Stimulated activated CD4-positive, alpha-beta T cell treated with anti-CD3 and anti-CD28 coated beads, TNF-alpha, amount 100 ng/mL, for 1 hour (primary cell): ENCODE measurements at regions not wholly inside any gene's neighbourhood (a gene's known extent, or its start where the extent isn't known, plus 50 kb on each side); places are given as distances from the start of the nearest gene placed in this dataset.

Experiments
- DNase-seq, 3 donors: peaks; one replicate each; pipeline ENCODE4 v3.0.0-alpha.2; 2020; ENCODE audit warnings: low read depth in 3 of 3, low spot score in 1 of 3

DNA sequence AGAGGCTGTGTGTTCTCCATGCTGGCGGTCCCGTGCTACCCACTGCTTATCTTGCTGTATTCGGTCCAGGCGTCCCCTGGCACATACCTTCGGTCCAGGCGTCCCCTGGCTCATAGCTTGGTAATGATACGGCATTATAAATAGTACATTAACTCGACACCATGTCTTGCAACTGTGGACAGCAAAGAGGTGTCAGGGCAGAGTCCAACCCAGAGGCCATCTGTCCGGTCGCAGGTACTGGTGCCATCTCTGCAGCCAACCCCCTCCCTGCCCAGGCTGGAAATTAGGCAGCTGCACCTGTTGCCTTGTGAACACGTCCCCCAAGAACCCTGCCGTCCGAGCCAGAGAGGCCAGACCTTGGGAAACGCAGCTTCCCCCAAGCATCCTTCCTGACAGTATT lies 634.3 kb downstream of the BRD1 start:
- DNase-seq: no peak

DNA sequence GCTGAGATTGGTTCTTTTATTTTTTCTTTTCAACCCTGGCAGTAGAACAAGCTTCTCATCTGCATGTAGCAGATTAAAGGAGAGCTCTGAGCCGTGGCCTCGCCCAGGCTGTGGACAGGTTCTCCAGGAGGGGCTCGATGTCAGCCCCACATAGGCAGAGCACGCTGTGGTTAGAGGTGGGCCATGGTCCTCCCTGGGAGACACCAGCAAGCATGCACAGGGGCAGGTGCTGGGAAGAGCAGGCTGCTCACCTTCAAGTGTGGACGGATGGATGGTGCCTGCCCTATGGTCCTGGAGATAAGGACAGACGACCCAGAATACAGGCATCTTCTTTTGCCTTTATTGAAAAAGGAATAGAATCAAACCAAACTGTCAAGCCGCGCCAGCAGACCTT lies 634.8 kb downstream of the BRD1 start:
- no peak for DNase-seq

- DNase-seq: no peak
These were observed 635.4 kb downstream of the BRD1 start for GRCh38 chr22:49192180-49192856.

DNA sequence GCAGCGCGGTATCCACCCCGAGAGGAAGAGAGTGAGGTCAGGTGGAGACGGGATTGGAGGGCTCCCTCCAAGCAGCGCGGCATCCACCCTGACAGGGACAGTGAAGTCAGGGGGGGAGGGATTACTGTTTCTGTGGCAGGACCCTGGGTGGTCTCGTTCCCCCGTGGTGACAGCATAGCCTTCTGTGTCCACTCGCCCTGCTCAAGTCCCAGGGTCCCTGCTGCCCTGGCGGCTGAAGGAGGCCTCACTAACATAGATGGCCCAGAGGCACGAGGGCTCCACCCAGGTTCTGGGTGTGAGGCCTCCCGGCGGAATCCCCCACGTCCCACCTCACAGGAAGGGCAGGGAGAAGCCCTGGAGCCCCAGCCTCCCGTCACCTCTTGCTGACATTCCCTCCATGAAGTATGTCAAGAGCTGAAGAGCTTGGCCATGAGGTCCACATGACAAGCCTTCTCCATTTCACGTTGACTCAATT lies 636.1 kb downstream of the BRD1 start:
- no peak for DNase-seq

GRCh38 chr22:49190816-49191505 lies 636.7 kb downstream of the BRD1 start:
- DNase-seq: no peak

DNA sequence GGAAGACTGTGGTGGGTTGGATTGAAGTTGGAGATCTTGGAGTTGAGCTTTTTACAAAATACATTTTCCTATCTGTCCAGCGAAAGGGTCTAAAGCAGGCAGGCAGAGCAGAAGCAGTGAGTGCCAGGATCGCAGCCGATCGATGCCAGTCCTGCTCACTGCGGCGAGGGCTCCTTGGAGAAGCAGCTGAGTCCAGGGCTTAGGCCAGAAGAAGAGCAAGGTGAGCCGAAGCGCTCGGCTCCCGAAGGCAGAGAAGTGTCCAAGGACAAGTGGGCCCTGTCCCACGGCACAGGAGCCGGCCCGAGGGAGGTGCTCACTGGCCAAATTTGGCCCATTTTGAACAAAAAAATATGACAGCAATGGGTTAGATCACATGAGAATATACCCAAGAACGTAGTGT lies 637.8 kb downstream of the BRD1 start:
- DNase-seq: no peak

GRCh38 chr22:49188591-49188990 lies 639.1 kb downstream of the BRD1 start:
- DNase-seq: no peak

DNA sequence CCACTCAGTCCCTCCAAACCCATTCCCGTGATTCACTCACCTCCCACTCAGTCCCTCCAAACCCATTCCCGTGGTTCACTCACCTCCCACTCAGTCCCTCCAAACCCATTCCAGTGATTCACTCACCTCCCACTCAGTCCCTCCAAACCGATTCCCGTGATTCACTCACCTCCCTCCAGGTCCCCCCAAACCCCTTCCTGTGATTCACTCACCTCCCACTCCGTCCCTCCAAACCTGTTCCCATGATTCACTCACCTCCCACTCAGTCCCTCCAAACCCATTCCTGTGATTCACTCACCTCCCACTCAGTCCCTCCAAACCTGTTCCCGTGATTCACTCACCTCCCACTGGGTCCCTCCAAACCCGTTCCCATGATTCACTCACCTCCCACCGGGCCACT lies 639.6 kb downstream of the BRD1 start:
- DNase-seq: no peak

DNA sequence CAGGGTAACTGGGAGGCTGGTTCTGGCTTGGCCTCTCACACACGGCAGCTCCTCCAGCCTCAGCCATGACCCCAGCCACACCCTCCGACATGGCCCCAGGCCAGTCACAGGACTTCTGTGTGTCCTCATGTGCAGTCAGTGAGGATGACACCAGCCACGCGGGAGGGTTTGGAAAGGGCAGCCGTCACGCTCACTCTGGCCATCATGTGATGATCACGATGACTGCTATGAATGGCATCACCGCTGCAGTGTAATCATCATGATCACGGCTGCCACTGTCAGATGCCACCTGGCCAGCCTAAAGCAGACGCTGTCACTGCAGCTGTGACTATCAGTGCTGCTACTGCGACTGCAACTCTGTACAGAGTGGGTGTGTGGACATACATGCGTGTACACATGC lies 640.9 kb downstream of the BRD1 start:
- no peak for DNase-seq

GRCh38 chr22:49186293-49186692 lies 641.4 kb downstream of the BRD1 start:
- no peak for DNase-seq

DNA sequence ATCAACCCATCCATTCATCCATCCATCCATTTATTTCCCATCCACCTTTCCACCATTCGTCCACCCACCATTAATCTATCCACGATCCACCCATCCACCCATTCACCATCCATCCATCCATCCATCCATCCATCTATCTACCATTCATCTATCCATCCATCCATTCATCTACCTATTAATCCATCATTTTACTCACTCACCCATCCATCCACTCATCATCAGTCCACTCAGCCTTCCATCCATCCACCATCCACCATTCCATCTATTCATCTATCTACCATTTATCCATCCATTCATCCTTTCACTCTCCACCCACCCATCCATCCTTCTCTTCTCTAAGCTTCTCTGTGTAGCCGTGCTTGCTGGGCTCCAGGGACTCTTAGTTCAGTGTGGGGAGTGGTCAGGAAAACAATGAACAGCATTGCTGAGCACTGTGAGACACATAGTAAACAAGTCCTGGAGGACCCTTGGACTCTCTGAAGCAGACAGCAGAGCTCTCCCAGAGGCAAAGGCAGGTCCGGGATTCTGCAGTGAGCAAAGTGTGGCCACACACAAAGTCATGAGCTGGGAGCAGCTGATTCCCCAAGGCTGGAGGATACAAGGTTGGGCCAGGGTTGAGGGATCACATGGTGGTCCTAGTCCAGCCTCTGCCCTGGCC lies 642.2 kb downstream of the BRD1 start:
- DNase-seq: no peak

GRCh38 chr22:49184736-49185135 lies 642.9 kb downstream of the BRD1 start:
- no peak for DNase-seq

DNA sequence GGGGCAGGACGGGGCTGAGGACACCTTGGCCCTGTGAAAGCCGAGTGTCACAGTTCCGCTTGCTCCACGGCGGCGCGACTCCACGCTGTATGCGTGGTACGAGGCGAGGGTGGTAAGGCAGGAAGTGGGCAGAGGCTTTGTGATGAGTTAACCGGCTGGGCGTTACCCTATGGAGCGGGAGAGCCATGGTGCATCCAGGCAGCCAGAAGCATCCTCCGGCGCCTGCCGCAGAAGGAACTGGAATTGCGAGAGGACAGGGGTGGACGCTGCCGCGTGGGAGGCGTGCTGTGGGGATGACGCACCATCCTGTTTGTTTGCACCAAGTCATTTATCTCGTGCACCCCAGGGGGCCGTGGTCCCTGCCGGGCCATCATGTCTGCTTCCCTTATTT lies 643.9 kb downstream of the BRD1 start:
- DNase-seq: no peak

- no peak for DNase-seq
These were observed 644.4 kb downstream of the BRD1 start for GRCh38 chr22:49183208-49183825.

DNA sequence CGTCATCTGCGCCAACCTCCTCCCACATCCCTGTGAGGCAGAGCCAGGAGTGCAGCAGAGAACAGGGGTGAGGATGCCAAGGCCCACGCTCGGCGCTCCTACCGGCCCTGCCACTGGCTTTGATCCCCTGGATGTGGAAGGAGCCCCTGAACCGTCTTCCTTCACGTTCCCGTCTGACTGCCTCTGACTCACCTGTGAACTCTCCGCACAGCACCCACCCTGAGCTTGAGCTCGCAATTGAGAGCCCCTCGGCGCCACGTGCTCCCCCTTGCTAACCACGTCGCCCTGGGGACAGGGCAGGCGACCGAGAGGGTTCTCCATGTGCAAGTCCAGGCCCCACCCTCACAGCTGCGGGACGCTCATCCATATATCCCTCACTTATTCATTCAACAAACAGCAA lies 645.3 kb downstream of the BRD1 start:
- DNase-seq: no peak

- no peak for DNase-seq
These were observed 645.7 kb downstream of the BRD1 start for GRCh38 chr22:49181942-49182341.

- no peak for DNase-seq
These were observed 646.2 kb downstream of the BRD1 start for GRCh38 chr22:49181431-49181830.

DNA sequence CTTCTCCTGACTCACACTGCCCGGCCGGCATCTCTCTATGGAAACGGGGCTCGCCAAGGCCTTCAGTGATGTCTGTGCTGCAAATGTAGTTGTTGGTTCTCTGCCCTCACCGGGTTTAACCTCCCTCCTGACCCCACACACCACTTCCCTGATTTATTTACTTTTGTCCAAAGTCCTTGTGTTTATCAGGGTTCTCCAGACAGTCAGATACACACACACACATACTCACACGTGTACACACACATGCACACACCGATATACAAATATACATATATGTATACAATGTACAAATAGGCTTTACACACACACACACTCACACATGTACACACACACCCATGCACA lies 647.0 kb downstream of the BRD1 start:
- DNase-seq: no peak

DNA sequence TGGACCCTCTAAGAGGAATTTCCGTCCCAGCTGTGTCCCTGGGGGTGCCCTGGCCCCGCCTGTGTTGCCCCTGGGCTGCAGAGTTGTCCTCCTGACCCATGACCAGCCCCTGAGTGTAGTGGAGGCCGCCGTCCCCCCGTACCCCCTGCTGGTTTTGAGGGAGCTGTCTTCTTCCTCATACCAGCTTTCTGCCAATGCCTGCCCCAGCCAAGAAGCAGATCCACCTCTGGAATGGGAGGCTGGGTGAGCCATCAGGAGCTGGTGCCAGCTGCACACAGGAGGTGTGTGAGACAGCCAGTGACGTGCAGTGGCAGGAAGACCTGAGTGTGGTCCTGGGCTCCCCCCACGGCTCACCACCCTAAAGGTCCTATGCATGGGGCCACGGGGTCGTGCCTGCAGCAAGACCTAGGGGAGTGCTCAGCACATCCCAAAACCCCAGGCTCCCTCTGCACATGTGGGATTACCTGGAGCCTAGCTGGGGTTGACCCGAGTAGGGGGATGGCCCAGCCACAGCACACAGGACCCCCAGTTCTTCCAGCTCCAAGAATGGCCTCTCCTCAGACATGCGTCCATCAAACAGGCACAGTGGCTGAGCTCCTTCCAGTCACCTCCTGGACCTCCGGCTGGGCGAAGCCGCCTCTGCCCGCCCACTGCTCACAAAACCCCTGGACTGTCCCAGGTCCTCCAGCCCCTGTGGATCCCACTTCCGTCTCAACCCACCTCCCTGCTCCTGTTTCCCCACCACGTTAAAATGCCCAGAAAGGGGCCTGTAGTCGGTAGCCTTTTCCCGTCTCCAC lies 647.6 kb downstream of the BRD1 start:
- DNase-seq: no peak

DNA sequence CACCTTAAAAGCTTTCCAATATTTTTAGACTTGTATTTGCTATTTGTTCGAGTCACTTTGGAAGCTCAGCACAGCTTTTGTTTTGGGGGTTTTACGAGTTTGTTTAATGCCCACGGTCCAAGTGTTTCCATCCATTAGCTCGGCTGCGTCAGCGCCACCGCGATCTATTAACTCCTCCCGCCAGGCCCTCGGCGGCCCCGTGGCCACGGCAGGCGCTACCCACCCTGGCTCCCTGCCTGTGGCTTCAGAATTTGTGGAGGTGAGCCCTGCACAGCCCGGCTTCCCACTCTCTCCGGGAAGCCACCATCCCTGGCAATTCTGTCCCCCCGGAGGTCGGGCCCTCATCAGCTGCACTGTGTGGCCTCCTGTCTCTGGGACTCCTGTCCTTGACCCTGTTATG lies 648.5 kb downstream of the BRD1 start:
- DNase-seq: no peak

GRCh38 chr22:49178246-49179005 lies 649.2 kb downstream of the BRD1 start:
- no peak for DNase-seq
